ENCODE measurements at regions not wholly inside any gene's neighbourhood (a gene's known extent, or its start where the extent isn't known, plus 50 kb on each side); places are given as distances from the start of the nearest gene placed in this dataset.

- Histone ChIP-seq H3K9me3 (no peaks in the 10 kb centered on the region), H3K4me1 (no peaks in the 10 kb centered on the region), H3K4me3 (no peak overlapping the region), H3K27ac (replicated peaks in 1 of 4) (no peak overlapping the region), H3K27me3 (no peaks in the 10 kb centered on the region), H3K36me3 (no peaks in the 10 kb centered on the region)
- no peak for TF ChIP-seq POLR2A (IDR thresholded peaks at IDR 0.05; ENCODE audit: low read depth)
- TF ChIP-seq EP300 (IDR thresholded peaks at IDR 0.05), result no peak
- TF ChIP-seq CTCF (IDR thresholded peaks at IDR 0.05), result no peak
- 55% methylated on average over 2 of the region's 2 CpGs for WGBS
- no peak for DNase-seq (ENCODE audit: extremely low spot score)
- intact Hi-C loops (cut with DNase I), result no loop called here
Observed at GRCh38 chr6:63114610-63115211, 96.6 kb upstream of the FKBP1C start.

- DNase-seq (ENCODE audit: extremely low spot score), result no peak
- H3K4me1 ChIP-seq, result no peaks in the 10 kb centered on the region
- no peaks in the 10 kb centered on the region for H3K27me3 ChIP-seq
- no peaks in the 10 kb centered on the region for H3K36me3 ChIP-seq
- intact Hi-C loops (cut with DNase I), result no loop called here
- H3K9me3 ChIP-seq, result no peaks in the 10 kb centered on the region
- WGBS, result 15% methylated on average over 2 of the region's 2 CpGs
- no peak overlapping the region for H3K4me3 ChIP-seq
- TF ChIP-seq EP300 (IDR thresholded peaks at IDR 0.05), result no peak
- no peak for TF ChIP-seq CTCF (IDR thresholded peaks at IDR 0.05)
- no peak for TF ChIP-seq POLR2AphosphoS5 (IDR thresholded peaks at IDR 0.05)
- no peak for TF ChIP-seq POLR2A (IDR thresholded peaks at IDR 0.05; ENCODE audit: low read depth)
- no peak overlapping the region for H3K27ac ChIP-seq (replicated peaks in 1 of 4)
Observed at GRCh38 chr6:63121166-63121565, 90.1 kb upstream of the FKBP1C start.

- H3K27me3 ChIP-seq, result no peaks in the 10 kb centered on the region
- H3K27ac ChIP-seq (replicated peaks in 1 of 4), result no peak overlapping the region
- TF ChIP-seq POLR2AphosphoS5 (IDR thresholded peaks at IDR 0.05), result no peak
- no peak for TF ChIP-seq EP300 (IDR thresholded peaks at IDR 0.05)
- no peak for TF ChIP-seq POLR2A (IDR thresholded peaks at IDR 0.05; ENCODE audit: low read depth)
- TF ChIP-seq CTCF (IDR thresholded peaks at IDR 0.05), result no peak
- no peak overlapping the region for H3K4me3 ChIP-seq
- H3K9me3 ChIP-seq, result peaks cover 0 to 7% (median 0%) of the 10 kb centered on the region in 4 donors
- no peaks in the 10 kb centered on the region for H3K36me3 ChIP-seq
- no peak for DNase-seq (ENCODE audit: extremely low spot score)
- intact Hi-C loops (cut with DNase I), result no loop called here
- no peaks in the 10 kb centered on the region for H3K4me1 ChIP-seq
- WGBS, result 91% methylated on average over 3 of the region's 3 CpGs
Observed at GRCh38 chr6:63140114-63140513, 71.2 kb upstream of the FKBP1C start.

- intact Hi-C loops (cut with DNase I), result no loop called here
- TF ChIP-seq EP300 (IDR thresholded peaks at IDR 0.05), result no peak
- TF ChIP-seq POLR2AphosphoS5 (IDR thresholded peaks at IDR 0.05), result no peak
- TF ChIP-seq POLR2A (IDR thresholded peaks at IDR 0.05; ENCODE audit: low read depth), result no peak
- no peak for TF ChIP-seq CTCF (IDR thresholded peaks at IDR 0.05)
- Histone ChIP-seq H3K4me1 (no peaks in the 10 kb centered on the region), H3K27me3 (no peaks in the 10 kb centered on the region), H3K36me3 (no peaks in the 10 kb centered on the region), H3K4me3 (no peak overlapping the region), H3K9me3 (peaks cover 0 to 7% (median 0%) of the 10 kb centered on the region in 4 donors), H3K27ac (replicated peaks in 1 of 4) (no peak overlapping the region)
- no peak for DNase-seq (ENCODE audit: extremely low spot score)
- 79% methylated on average over 2 of the region's 2 CpGs for WGBS
Observed at GRCh38 chr6:63140692-63141318, 70.5 kb upstream of the FKBP1C start.

- Histone ChIP-seq H3K4me1 (no peaks in the 10 kb centered on the region), H3K27ac (replicated peaks in 1 of 4) (no peak overlapping the region), H3K27me3 (no peaks in the 10 kb centered on the region), H3K9me3 (no peaks in the 10 kb centered on the region), H3K36me3 (no peaks in the 10 kb centered on the region), H3K4me3 (no peak overlapping the region)
- TF ChIP-seq CTCF (IDR thresholded peaks at IDR 0.05), result no peak
- no peak for TF ChIP-seq POLR2A (IDR thresholded peaks at IDR 0.05; ENCODE audit: low read depth)
- no peak for TF ChIP-seq EP300 (IDR thresholded peaks at IDR 0.05)
- TF ChIP-seq POLR2AphosphoS5 (IDR thresholded peaks at IDR 0.05), result no peak
- DNase-seq (ENCODE audit: extremely low spot score), result no peak
- intact Hi-C loops (cut with DNase I), result no loop called here
Observed at GRCh38 chr6:63149730-63150129, 61.5 kb upstream of the FKBP1C start.

All from esophagus muscularis mucosa (tissue), 4 donors.